Nephron (organoid): ENCODE measurements at regions not wholly inside any gene's neighbourhood (a gene's known extent, or its start where the extent isn't known, plus 50 kb on each side); places are given as distances from the start of the nearest gene placed in this dataset.

Experiments
- H3K27ac Mint-ChIP-seq, 3 experiments: 2 replicates each; pipeline ENCODE4 v1.8.0; 2020; ENCODE audit warnings: mixed read lengths in 3 of 3, mild to moderate bottlenecking in 2 of 3, moderate library complexity in 1 of 3
- H3K27me3 Mint-ChIP-seq: 2 replicates; pipeline ENCODE4 v1.8.0; 2021; ENCODE audit warnings: low read depth, mild to moderate bottlenecking, moderate library complexity, mixed read lengths
- H3K36me3 Mint-ChIP-seq: 2 replicates; pipeline ENCODE4 v1.8.0; 2020; ENCODE audit warnings: low read depth, mixed read lengths
- H3K4me1 Mint-ChIP-seq: 2 replicates; pipeline ENCODE4 v1.8.0; 2020; ENCODE audit warnings: mixed read lengths
- H3K4me3 Mint-ChIP-seq, 3 experiments: 2 replicates each; pipeline ENCODE4 v1.8.0; 2020; ENCODE audit warnings: mild to moderate bottlenecking in 3 of 3, mixed read lengths in 3 of 3, moderate library complexity in 2 of 3
- H3K9me3 Mint-ChIP-seq: 2 replicates; pipeline ENCODE4 v1.8.0; 2020; ENCODE audit warnings: mixed read lengths
- TF ChIP-seq, protein P1 (sequence below), 3 experiments: fragments of 200-600 bp; sonication (generic); IDR thresholded peaks; one replicate each; pipeline ENCODE4 v1.5.0; 2021; ENCODE audit warnings: antibody characterized with exemption in 3 of 3; ENCODE audit not compliant: unreplicated experiment in 3 of 3

DNA sequence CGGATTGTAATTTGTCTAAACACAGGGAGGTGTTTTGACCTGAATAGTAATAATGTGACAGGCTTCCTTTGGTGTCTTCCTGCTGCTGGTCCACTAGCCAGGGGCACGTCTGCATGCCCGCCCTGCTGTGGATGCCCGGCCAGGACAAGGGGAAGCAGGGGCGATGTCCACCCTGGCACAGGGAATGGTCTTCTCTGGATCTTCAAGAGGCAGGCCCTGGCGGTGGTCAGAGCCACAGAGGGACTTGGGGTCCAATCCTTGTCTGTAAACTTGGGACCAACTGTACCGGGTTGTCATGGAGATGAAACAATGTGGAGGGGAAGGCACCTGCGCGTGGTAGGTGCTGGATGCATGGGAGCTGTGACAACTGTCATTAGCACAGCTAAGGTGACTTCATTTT, 134.1 kb downstream of the RPLP1 start:
- Mint-ChIP-seq H3K9me3 (no peaks in the 10 kb centered on the region), H3K27me3 (peaks cover 17% of the 10 kb centered on the region), H3K36me3 (no peaks in the 10 kb centered on the region), H3K4me1 (peaks cover 23% of the 10 kb centered on the region), H3K4me3 (no peak overlapping the region), H3K27ac (no peak overlapping the region)
- TF ChIP-seq, protein P1, sequence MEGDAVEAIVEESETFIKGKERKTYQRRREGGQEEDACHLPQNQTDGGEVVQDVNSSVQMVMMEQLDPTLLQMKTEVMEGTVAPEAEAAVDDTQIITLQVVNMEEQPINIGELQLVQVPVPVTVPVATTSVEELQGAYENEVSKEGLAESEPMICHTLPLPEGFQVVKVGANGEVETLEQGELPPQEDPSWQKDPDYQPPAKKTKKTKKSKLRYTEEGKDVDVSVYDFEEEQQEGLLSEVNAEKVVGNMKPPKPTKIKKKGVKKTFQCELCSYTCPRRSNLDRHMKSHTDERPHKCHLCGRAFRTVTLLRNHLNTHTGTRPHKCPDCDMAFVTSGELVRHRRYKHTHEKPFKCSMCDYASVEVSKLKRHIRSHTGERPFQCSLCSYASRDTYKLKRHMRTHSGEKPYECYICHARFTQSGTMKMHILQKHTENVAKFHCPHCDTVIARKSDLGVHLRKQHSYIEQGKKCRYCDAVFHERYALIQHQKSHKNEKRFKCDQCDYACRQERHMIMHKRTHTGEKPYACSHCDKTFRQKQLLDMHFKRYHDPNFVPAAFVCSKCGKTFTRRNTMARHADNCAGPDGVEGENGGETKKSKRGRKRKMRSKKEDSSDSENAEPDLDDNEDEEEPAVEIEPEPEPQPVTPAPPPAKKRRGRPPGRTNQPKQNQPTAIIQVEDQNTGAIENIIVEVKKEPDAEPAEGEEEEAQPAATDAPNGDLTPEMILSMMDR (IDR thresholded peaks at IDR 0.05; ENCODE audit: unreplicated experiment in 3 of 3): no peak

DNA sequence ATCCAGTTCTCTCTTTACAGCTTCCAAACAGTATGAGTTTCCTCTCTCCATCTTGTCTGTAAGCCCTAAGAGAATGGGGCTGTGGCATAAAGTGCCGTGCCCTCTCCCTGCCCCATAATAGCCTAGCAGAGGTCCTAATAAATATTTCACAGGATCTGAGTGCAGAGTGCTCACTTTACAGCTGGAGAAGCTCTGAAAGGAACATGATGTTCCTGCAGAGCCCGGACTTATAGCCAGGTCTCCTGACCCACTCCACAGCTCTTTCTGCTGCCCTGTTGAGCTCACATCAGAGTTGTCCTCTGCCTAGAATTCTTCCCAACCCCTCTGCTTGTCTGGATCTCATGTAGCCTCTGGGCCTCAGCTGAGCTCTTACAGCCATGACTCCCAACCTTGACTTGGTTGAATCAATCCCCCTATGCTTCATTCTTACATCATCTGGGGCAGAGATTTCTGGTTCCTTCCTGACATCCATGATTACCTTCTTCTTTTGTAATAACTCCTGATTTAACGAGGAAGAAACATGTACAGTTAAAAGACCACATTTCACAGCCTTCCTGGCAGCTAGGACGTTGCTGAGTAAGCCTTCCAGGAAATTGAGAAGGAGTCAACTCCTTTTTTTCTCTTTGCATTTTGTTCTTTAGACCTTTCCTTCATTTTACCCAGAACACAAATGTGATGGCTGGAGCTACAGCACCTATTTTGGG, 135.3 kb downstream of the RPLP1 start:
- Mint-ChIP-seq H3K27me3 (peaks cover 18% of the 10 kb centered on the region), H3K36me3 (no peaks in the 10 kb centered on the region), H3K27ac (no peak overlapping the region), H3K4me1 (peaks cover 29% of the 10 kb centered on the region), H3K9me3 (no peaks in the 10 kb centered on the region), H3K4me3 (no peak overlapping the region)
- TF ChIP-seq, protein P1 (IDR thresholded peaks at IDR 0.05; ENCODE audit: unreplicated experiment in 3 of 3): no peak

DNA sequence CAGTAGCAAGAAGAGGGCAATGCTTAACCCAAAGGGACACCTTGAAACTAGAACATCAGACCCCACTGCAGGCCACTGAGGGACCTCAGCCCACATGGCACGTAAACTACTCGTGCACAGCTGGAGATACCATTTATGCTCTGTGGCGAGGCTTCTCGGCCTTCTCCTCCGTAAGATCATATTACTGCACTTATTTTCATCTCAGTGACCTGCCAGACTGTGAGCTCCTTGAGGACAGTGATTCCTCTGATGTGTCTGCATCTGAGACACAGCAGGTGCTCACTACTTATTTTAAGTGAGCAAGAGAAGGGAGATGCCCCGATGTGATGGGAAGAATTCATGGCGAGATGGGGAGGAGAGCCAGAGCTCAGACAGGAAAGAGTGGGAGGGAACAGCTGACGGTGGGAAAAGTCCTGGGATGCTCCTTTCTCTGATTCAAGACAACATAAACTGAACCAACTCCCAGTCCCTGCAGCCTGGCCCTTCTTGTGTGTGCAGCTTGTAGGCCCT, 137.6 kb downstream of the RPLP1 start:
- peak overlapping the region; percentile 20 to 38 (median 34) for H3K27ac Mint-ChIP-seq
- no peaks in the 10 kb centered on the region for H3K36me3 Mint-ChIP-seq
- H3K4me3 Mint-ChIP-seq: peak overlapping the region in 1 of 3 experiments; percentile 14
- H3K27me3 Mint-ChIP-seq: peaks cover 29% of the 10 kb centered on the region
- TF ChIP-seq, protein P1 (IDR thresholded peaks at IDR 0.05; ENCODE audit: unreplicated experiment in 3 of 3): no peak
- H3K4me1 Mint-ChIP-seq: peaks cover 47% of the 10 kb centered on the region
- H3K9me3 Mint-ChIP-seq: no peaks in the 10 kb centered on the region

DNA sequence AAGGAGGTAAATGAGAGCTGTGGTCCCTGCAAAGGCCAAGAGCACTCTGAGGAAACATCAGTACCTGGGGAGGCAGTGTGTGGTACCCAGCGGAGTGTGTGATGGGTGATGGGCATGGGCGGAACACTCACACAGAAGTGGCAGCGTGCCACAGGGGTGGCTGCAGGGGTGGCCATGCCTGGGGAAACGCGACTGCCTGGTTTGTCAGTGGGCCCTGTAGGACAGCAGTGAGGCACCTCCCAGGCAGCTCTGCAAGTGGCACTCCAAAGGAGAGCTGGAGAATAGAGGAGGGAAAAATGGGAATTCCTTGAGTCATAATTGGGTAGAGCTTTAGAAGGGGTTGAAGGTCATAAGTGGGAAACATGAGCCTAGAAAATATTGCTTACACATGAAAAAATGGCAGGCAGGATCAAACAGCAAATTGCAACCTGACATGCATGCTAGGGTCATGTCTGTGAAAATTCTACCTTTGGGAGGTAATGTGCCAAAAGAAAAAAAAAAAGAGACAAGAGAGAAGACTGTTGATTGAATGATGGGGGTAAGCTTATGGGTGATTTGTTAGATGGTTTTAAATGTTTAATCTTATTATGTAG, 138.4 kb downstream of the RPLP1 start:
- no peaks in the 10 kb centered on the region for H3K36me3 Mint-ChIP-seq
- TF ChIP-seq, protein P1 (IDR thresholded peaks at IDR 0.05; ENCODE audit: unreplicated experiment in 3 of 3): no peak
- no peak overlapping the region for H3K4me3 Mint-ChIP-seq
- H3K27ac Mint-ChIP-seq: peak overlapping the region in 1 of 3 experiments; percentile 20
- peaks cover 54% of the 10 kb centered on the region for H3K4me1 Mint-ChIP-seq
- no peaks in the 10 kb centered on the region for H3K9me3 Mint-ChIP-seq
- peaks cover 29% of the 10 kb centered on the region for H3K27me3 Mint-ChIP-seq

DNA sequence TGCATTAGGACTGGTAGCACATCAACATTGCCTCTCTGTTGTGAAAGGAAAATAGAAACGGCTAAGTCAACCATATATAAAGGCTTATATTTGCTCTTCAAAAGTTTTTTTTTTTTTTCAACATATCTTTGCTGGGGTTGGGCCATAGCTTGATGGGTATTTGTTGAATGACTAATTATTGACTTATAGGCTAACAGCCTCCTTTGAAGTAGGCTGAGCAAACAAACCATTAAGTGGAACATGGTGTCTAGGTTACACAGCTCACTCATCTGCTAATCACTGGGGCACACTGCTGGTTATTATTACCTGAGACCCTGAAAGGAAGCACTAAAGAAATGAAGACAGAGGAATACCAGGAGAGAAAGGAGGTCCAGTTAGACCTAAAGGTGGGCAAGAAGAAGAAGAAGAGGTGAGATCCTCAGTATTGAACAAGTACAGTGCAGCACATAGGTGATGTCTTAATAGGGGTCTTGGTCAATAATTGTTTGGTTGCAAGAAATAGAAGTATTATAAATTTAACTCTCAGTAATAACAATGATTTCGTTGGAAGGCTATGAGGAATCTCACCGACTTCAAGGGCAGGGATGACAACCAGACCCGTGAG, 139.4 kb downstream of the RPLP1 start:
- peaks cover 29% of the 10 kb centered on the region for H3K27me3 Mint-ChIP-seq

More for the DNA sequence above, 139.4 kb downstream of the RPLP1 start:
- Mint-ChIP-seq H3K4me3 (no peak overlapping the region), H3K9me3 (no peaks in the 10 kb centered on the region), H3K36me3 (no peaks in the 10 kb centered on the region), H3K27ac (peak overlapping the region in 1 of 3 experiments; percentile 59), H3K4me1 (peaks cover 63% of the 10 kb centered on the region)
- TF ChIP-seq, protein P1 (IDR thresholded peaks at IDR 0.05; ENCODE audit: unreplicated experiment in 3 of 3): no peak
